ENCODE measurements at regions not wholly inside any gene's neighbourhood (a gene's known extent, or its start where the extent isn't known, plus 50 kb on each side); places are given as distances from the start of the nearest gene placed in this dataset.

DNA sequence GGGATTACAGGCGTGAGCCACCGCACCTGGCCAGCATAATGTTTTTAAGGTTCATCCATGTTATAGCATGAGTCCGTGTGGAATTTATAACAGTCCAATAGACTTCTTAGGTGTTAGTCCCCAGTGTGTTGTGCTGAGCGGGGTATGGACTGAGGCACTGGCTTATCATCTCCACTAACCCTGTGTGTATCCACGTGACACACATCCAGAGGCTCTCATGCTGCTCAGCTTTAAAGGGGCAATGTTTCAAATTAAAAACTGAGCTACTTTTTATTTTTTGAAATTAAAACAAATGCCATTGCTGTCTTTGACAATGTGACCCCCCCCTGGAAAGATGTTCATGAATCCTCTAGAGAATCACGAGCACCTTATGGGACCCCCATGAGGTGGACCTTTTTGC is 54.3 kb upstream of the TRERF1 start (continued):
- TF ChIP-seq, protein P1, sequence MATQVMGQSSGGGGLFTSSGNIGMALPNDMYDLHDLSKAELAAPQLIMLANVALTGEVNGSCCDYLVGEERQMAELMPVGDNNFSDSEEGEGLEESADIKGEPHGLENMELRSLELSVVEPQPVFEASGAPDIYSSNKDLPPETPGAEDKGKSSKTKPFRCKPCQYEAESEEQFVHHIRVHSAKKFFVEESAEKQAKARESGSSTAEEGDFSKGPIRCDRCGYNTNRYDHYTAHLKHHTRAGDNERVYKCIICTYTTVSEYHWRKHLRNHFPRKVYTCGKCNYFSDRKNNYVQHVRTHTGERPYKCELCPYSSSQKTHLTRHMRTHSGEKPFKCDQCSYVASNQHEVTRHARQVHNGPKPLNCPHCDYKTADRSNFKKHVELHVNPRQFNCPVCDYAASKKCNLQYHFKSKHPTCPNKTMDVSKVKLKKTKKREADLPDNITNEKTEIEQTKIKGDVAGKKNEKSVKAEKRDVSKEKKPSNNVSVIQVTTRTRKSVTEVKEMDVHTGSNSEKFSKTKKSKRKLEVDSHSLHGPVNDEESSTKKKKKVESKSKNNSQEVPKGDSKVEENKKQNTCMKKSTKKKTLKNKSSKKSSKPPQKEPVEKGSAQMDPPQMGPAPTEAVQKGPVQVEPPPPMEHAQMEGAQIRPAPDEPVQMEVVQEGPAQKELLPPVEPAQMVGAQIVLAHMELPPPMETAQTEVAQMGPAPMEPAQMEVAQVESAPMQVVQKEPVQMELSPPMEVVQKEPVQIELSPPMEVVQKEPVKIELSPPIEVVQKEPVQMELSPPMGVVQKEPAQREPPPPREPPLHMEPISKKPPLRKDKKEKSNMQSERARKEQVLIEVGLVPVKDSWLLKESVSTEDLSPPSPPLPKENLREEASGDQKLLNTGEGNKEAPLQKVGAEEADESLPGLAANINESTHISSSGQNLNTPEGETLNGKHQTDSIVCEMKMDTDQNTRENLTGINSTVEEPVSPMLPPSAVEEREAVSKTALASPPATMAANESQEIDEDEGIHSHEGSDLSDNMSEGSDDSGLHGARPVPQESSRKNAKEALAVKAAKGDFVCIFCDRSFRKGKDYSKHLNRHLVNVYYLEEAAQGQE (IDR thresholded peaks at IDR 0.05; ENCODE audit: unreplicated experiment): no peak

DNA sequence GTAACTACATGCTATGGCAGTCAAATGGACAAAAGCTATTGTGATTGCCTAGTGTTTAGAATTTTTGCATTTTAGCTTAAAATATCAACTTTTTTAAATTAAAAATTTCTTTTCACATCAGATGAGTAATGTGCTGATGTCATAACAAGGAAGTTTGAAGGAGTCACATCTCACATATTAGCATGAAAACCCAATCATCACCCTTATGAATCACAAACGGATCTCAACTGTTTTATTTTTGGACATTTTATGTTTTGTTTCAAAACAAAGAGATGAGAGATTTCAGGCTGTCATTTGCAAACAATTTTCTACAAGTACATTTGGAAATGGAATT is 53.6 kb upstream of the TRERF1 start:
- no peaks in the 10 kb centered on the region for H3K9me2 ChIP-seq (ENCODE audit: insufficient read depth)
- H3K36me3 ChIP-seq (ENCODE audit: insufficient read depth): no peaks in the 10 kb centered on the region
- H3K27ac ChIP-seq (ENCODE audit: low read depth): no peak overlapping the region
- Mint-ChIP-seq H3K9me3 (no peaks in the 10 kb centered on the region), H3K4me1 (no peaks in the 10 kb centered on the region), H3K4me3 (no peak overlapping the region), H3K27ac (no peak overlapping the region), H3K36me3 (ENCODE audit: low read depth) (no peaks in the 10 kb centered on the region), H3K27me3 (ENCODE audit: insufficient read depth, low read depth, poor library complexity) (no peaks in the 10 kb centered on the region)
- no peak overlapping the region for H3K4me2 ChIP-seq
- TF ChIP-seq, protein P2, sequence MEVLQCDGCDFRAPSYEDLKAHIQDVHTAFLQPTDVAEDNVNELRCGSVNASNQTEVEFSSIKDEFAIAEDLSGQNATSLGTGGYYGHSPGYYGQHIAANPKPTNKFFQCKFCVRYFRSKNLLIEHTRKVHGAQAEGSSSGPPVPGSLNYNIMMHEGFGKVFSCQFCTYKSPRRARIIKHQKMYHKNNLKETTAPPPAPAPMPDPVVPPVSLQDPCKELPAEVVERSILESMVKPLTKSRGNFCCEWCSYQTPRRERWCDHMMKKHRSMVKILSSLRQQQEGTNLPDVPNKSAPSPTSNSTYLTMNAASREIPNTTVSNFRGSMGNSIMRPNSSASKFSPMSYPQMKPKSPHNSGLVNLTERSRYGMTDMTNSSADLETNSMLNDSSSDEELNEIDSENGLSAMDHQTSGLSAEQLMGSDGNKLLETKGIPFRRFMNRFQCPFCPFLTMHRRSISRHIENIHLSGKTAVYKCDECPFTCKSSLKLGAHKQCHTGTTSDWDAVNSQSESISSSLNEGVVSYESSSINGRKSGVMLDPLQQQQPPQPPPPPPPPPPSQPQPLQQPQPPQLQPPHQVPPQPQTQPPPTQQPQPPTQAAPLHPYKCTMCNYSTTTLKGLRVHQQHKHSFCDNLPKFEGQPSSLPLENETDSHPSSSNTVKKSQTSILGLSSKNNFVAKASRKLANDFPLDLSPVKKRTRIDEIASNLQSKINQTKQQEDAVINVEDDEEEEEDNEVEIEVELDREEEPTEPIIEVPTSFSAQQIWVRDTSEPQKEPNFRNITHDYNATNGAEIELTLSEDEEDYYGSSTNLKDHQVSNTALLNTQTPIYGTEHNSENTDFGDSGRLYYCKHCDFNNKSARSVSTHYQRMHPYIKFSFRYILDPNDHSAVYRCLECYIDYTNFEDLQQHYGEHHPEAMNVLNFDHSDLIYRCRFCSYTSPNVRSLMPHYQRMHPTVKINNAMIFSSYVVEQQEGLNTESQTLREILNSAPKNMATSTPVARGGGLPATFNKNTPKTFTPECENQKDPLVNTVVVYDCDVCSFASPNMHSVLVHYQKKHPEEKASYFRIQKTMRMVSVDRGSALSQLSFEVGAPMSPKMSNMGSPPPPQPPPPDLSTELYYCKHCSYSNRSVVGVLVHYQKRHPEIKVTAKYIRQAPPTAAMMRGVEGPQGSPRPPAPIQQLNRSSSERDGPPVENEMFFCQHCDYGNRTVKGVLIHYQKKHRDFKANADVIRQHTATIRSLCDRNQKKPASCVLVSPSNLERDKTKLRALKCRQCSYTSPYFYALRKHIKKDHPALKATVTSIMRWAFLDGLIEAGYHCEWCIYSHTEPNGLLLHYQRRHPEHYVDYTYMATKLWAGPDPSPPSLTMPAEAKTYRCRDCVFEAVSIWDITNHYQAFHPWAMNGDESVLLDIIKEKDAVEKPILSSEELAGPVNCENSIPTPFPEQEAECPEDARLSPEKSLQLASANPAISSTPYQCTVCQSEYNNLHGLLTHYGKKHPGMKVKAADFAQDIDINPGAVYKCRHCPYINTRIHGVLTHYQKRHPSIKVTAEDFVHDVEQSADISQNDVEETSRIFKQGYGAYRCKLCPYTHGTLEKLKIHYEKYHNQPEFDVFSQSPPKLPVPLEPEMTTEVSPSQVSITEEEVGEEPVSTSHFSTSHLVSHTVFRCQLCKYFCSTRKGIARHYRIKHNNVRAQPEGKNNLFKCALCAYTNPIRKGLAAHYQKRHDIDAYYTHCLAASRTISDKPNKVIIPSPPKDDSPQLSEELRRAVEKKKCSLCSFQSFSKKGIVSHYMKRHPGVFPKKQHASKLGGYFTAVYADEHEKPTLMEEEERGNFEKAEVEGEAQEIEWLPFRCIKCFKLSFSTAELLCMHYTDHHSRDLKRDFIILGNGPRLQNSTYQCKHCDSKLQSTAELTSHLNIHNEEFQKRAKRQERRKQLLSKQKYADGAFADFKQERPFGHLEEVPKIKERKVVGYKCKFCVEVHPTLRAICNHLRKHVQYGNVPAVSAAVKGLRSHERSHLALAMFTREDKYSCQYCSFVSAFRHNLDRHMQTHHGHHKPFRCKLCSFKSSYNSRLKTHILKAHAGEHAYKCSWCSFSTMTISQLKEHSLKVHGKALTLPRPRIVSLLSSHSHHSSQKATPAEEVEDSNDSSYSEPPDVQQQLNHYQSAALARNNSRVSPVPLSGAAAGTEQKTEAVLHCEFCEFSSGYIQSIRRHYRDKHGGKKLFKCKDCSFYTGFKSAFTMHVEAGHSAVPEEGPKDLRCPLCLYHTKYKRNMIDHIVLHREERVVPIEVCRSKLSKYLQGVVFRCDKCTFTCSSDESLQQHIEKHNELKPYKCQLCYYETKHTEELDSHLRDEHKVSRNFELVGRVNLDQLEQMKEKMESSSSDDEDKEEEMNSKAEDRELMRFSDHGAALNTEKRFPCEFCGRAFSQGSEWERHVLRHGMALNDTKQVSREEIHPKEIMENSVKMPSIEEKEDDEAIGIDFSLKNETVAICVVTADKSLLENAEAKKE (CRISPR knock-in tag; IDR thresholded peaks at IDR 0.05): no peak
- H3F3A ChIP-seq (replicated peaks; ENCODE audit: low read depth): no peaks in the 10 kb centered on the region
- no peak overlapping the region for H2AFZ ChIP-seq
- no peaks in the 10 kb centered on the region for H3K4me1 ChIP-seq (ENCODE audit: insufficient read depth)
- ATAC-seq (no peak), DNase-seq (ENCODE audit: low spot score) (no peak)
- H3K4me3 ChIP-seq: no peak overlapping the region
- no peaks in the 10 kb centered on the region for H3K79me2 ChIP-seq (replicated peaks; ENCODE audit: insufficient read depth)
- no peaks in the 10 kb centered on the region for H4K20me1 ChIP-seq (replicated peaks; ENCODE audit: insufficient read depth)
- H3K27me3 ChIP-seq (ENCODE audit: insufficient read depth): no peaks in the 10 kb centered on the region
